Mesothelial cell of epicardium (in vitro differentiated cells): ENCODE measurements at regions not wholly inside any gene's neighbourhood (a gene's known extent, or its start where the extent isn't known, plus 50 kb on each side); places are given as distances from the start of the nearest gene placed in this dataset.
A peak's percentile ranks its signal among the peaks of the same experiment; 100 is the strongest.
"Not testable (repeated sequence)": the region's sequence is repeated elsewhere in the genome, so short reads cannot be mapped to it uniquely, and the experiment has no call there.

Experiments
- DNase-seq, 2 experiments: peaks; one replicate each; pipeline ENCODE4 v3.0.0; 2021; ENCODE audit warnings: low spot score in 2 of 2; ENCODE audit not compliant: unreplicated experiment in 2 of 2
- H3K27ac Mint-ChIP-seq: 2 replicates; pipeline ENCODE4 v1.8.0; 2021; ENCODE audit warnings: mixed read lengths
- H3K27me3 Mint-ChIP-seq: 2 replicates; pipeline ENCODE4 v1.8.0; 2021; ENCODE audit warnings: low read depth, mixed read lengths
- H3K36me3 Mint-ChIP-seq: 2 replicates; pipeline ENCODE4 v1.8.0; 2021; ENCODE audit warnings: mixed read lengths
- H3K4me1 Mint-ChIP-seq: 2 replicates; pipeline ENCODE4 v1.8.0; 2021; ENCODE audit warnings: mixed read lengths
- H3K4me3 Mint-ChIP-seq: 2 replicates; pipeline ENCODE4 v1.8.0; 2021; ENCODE audit warnings: mild to moderate bottlenecking, moderate library complexity, mixed read lengths
- H3K9me3 Mint-ChIP-seq: 2 replicates; pipeline ENCODE4 v1.8.0; 2021; ENCODE audit warnings: mixed read lengths
- CTCF ChIP-seq: fragments of 200-600 bp; sonication (generic); IDR thresholded peaks from one replicate; pipeline ENCODE4 v1.5.0; 2021; ENCODE audit warnings: antibody characterized with exemption; ENCODE audit not compliant: unreplicated experiment

- DNase-seq = no peak
- Mint-ChIP-seq H3K4me1 (peaks cover 23% of the 10 kb centered on the region), H3K27ac (no peak overlapping the region), H3K9me3 (no peaks in the 10 kb centered on the region), H3K27me3 (no peaks in the 10 kb centered on the region), H3K36me3 (no peaks in the 10 kb centered on the region), H3K4me3 (no peak overlapping the region)
- TF ChIP-seq CTCF = no peak
Observed at GRCh38 chr1:101119289-101119688, 93.7 kb upstream of the DPH5 start.

- Mint-ChIP-seq H3K27me3 (no peaks in the 10 kb centered on the region), H3K9me3 (no peaks in the 10 kb centered on the region), H3K27ac (no peak overlapping the region), H3K36me3 (peaks cover 2% of the 10 kb centered on the region), H3K4me1 (peaks cover 14% of the 10 kb centered on the region), H3K4me3 (no peak overlapping the region)
- no peak for TF ChIP-seq CTCF
- DNase-seq = no peak
Observed at GRCh38 chr1:101116006-101116405, 90.4 kb upstream of the DPH5 start.

- Mint-ChIP-seq H3K27me3 (no peaks in the 10 kb centered on the region), H3K4me3 (no peak overlapping the region), H3K27ac (no peak overlapping the region), H3K36me3 (peaks cover 2% of the 10 kb centered on the region), H3K4me1 (peaks cover 13% of the 10 kb centered on the region), H3K9me3 (no peaks in the 10 kb centered on the region)
- DNase-seq = no peak
- no peak for TF ChIP-seq CTCF
Observed at GRCh38 chr1:101115112-101115511, 89.5 kb upstream of the DPH5 start.

GRCh38 chr1:101114128-101114527 is 88.5 kb upstream of the DPH5 start:
- not testable (repeated sequence) for H3K27ac Mint-ChIP-seq, H3K27me3 Mint-ChIP-seq, H3K36me3 Mint-ChIP-seq, DNase-seq, H3K4me3 Mint-ChIP-seq, H3K9me3 Mint-ChIP-seq
- peaks cover 13% of the 10 kb centered on the region for H3K4me1 Mint-ChIP-seq

GRCh38 chr1:101112051-101112780 is 86.6 kb upstream of the DPH5 start:
- TF ChIP-seq CTCF = no peak
- Mint-ChIP-seq H3K36me3 (peaks cover 2% of the 10 kb centered on the region), H3K27me3 (no peaks in the 10 kb centered on the region), H3K4me1 (peaks cover 12% of the 10 kb centered on the region), H3K4me3 (no peak overlapping the region), H3K27ac (peak overlapping the region; percentile 55), H3K9me3 (no peaks in the 10 kb centered on the region)
- DNase-seq = no peak

- no peak for TF ChIP-seq CTCF
- no peak overlapping the region for H3K4me3 Mint-ChIP-seq
- H3K9me3 Mint-ChIP-seq = no peaks in the 10 kb centered on the region
- H3K4me1 Mint-ChIP-seq = peaks cover 8% of the 10 kb centered on the region
- H3K36me3 Mint-ChIP-seq = peaks cover 2% of the 10 kb centered on the region
- DNase-seq = no peak
- no peak overlapping the region for H3K27ac Mint-ChIP-seq
- H3K27me3 Mint-ChIP-seq = no peaks in the 10 kb centered on the region
Observed at GRCh38 chr1:101111461-101111860, 85.9 kb upstream of the DPH5 start.
